AG04450 (cell line): ENCODE measurements at regions not wholly inside any gene's neighbourhood (a gene's known extent, or its start where the extent isn't known, plus 50 kb on each side); places are given as distances from the start of the nearest gene placed in this dataset.

Experiments
- CTCF ChIA-PET: fragments of 300-600, 350-600 bp; formaldehyde crosslinking; extraction: SDS; loops from one replicate; lab custom pipeline; 2022; ENCODE audit warnings: antibody characterized with exemption, inconsistent platforms; lab: Charles Lee
- POLR2A ChIA-PET: fragments of 350-600 bp; formaldehyde crosslinking; extraction: SDS; loops from one replicate; lab custom pipeline; 2021; ENCODE audit warnings: antibody characterized with exemption, inconsistent platforms; lab: Yijun Ruan, JAX
- DNase-seq: peaks from one replicate; pipeline ENCODE4 v3.0.0-alpha.2; 2011; ENCODE audit warnings: low read depth, low spot score
- H3K27ac ChIP-seq: one replicate; pipeline ENCODE4 v1.5.1; 2012; ENCODE audit warnings: low read depth, low read length, control low read depth
- H3K27me3 ChIP-seq: one replicate; pipeline ENCODE4 v1.6.0; 2012; ENCODE audit warnings: low read length; ENCODE audit not compliant: control insufficient read depth, insufficient read depth
- H3K4me3 ChIP-seq: 2 replicates; pipeline ENCODE4 v1.5.1; 2011; ENCODE audit warnings: mild to moderate bottlenecking, low read depth, low read length, control low read depth
- H3K9me3 ChIP-seq: 2 replicates; pipeline ENCODE4 v1.5.1; 2012; ENCODE audit warnings: low read length; ENCODE audit not compliant: control insufficient read depth, insufficient read depth
- CTCF ChIP-seq: IDR thresholded peaks from 2 replicates; pipeline ENCODE4 v1.5.1; 2011; ENCODE audit warnings: low read depth, low read length, control low read depth, inconsistent platforms

- CTCF ChIA-PET: interaction anchor here (2.2 kb wide), 1 partner anchor 11 kb away, joined by 6 read pairs; no protein-coding TSS in a partner anchor
Measured at GRCh38 chr12:89245090-89245489, 107.2 kb downstream of the DUSP6 start.

GRCh38 chr12:89244536-89244935 is 107.8 kb downstream of the DUSP6 start:
- Histone ChIP-seq H3K4me3 (no peak overlapping the region; the same call in 1 of the 2 replicates), H3K27ac (peak overlapping the region; percentile 67), H3K27me3 (no peaks in the 10 kb centered on the region), H3K9me3 (no peaks in the 10 kb centered on the region)
- no peak for DNase-seq
- ChIA-PET CTCF (interaction anchor here (0.9 to 2.2 kb wide), 2 partner anchors 12 to 215 kb away, joined by 6 read pairs; no protein-coding TSS in a partner anchor), POLR2A (interaction anchor here (1.2 to 2.7 kb wide), 2 partner anchors 52 to 107 kb away, joined by 3 to 13 read pairs; partner anchors contain the start of gene DUSP6)
- no peak for TF ChIP-seq CTCF

More at GRCh38 chr12:89245090-89245489, 107.2 kb downstream of the DUSP6 start:
- POLR2A ChIA-PET: interaction anchor here (0.6 to 2.7 kb wide), 3 partner anchors 52 to 107 kb away, joined by 3 to 13 read pairs (median 6); partner anchors contain the start of gene DUSP6
- Histone ChIP-seq H3K4me3 (no peak overlapping the region), H3K9me3 (no peaks in the 10 kb centered on the region), H3K27ac (peak overlapping the region; percentile 67), H3K27me3 (no peaks in the 10 kb centered on the region)
- no peak for DNase-seq
- no peak for TF ChIP-seq CTCF

- ChIA-PET POLR2A (interaction anchor here (2.7 kb wide), 1 partner anchor 108 kb away, joined by 13 read pairs; the partner anchor contains the start of gene DUSP6), CTCF (interaction anchor here (0.9 kb wide), 1 partner anchor 216 kb away, joined by 6 read pairs; no protein-coding TSS in a partner anchor)
- H3K4me3 ChIP-seq: no peak overlapping the region
- TF ChIP-seq CTCF: no peak
- H3K27me3 ChIP-seq: no peaks in the 10 kb centered on the region
- no peak for DNase-seq
- no peaks in the 10 kb centered on the region for H3K9me3 ChIP-seq
- H3K27ac ChIP-seq: no peak overlapping the region
Measured at GRCh38 chr12:89243771-89244170, 108.5 kb downstream of the DUSP6 start.

GRCh38 chr12:89239534-89239933 is 112.8 kb downstream of the DUSP6 start:
- ChIA-PET POLR2A (no interaction called here), CTCF (no interaction called here)
- no peaks in the 10 kb centered on the region for H3K9me3 ChIP-seq
- no peak overlapping the region for H3K27ac ChIP-seq
- DNase-seq: no peak
- no peaks in the 10 kb centered on the region for H3K27me3 ChIP-seq
- H3K4me3 ChIP-seq: no peak overlapping the region
- TF ChIP-seq CTCF: no peak

- Histone ChIP-seq H3K4me3 (no peak overlapping the region), H3K9me3 (no peaks in the 10 kb centered on the region), H3K27me3 (no peaks in the 10 kb centered on the region), H3K27ac (no peak overlapping the region)
- ChIA-PET POLR2A (no interaction called here), CTCF (interaction anchor here (0.9 kb wide), 1 partner anchor 220 kb away, joined by 3 read pairs; no protein-coding TSS in a partner anchor)
- DNase-seq: no peak
- no peak for TF ChIP-seq CTCF
Measured at GRCh38 chr12:89238593-89238992, 113.7 kb downstream of the DUSP6 start.
